Fibroblast of peridontal ligament (primary cell): ENCODE measurements at regions not wholly inside any gene's neighbourhood (a gene's known extent, or its start where the extent isn't known, plus 50 kb on each side); places are given as distances from the start of the nearest gene placed in this dataset.

Experiments used
- DNase-seq: peaks from one replicate; pipeline ENCODE4 v3.0.0-alpha.2; 2010; ENCODE audit errors: extremely low read depth

DNA sequence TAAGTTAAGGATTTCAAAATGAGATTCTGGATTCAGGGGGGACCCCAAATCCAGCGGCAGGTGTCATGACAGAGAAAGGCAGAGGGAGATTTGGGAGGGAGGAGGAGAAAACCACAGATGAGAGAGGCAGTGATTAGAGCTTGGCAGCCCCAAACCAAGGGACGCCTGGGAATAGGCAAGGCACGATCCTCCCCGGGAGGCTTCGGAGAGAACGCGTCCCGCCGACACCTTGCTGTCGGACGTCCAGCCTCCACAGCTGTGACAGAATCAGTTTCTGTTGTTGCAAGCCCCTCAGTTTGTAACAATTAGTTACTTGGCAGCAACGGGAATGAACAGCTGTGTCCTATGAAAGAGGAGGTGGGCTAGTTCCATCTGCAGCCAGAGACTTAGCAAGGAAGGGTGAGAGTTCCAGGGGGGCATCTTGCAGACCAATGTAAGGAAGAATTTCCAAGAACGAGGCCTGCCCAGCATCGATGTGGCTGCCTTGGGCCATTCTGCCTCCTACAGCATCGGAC, 110.7 kb upstream of the SDK2 start:
- DNase-seq, result no peak

DNA sequence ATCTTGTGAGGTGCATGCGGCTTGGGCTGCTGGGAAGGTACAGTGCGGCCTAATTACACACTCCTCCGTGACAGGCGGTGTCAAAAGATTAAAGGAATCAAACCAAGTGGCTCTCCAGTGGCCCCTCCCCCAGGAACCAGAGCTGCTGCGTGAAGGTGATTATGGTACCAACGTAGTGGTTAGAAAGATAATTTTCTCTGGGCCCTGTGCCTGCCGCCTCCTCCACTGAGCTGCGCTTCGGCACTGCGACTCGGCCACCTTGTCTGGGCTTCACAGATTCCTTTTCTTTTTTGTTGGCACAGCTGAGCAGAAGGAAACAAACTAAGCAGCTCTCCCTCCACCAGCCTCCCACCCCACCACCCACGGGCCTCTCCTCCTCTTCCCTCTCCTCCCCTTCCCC, 113.2 kb upstream of the SDK2 start:
- DNase-seq, result no peak

DNA sequence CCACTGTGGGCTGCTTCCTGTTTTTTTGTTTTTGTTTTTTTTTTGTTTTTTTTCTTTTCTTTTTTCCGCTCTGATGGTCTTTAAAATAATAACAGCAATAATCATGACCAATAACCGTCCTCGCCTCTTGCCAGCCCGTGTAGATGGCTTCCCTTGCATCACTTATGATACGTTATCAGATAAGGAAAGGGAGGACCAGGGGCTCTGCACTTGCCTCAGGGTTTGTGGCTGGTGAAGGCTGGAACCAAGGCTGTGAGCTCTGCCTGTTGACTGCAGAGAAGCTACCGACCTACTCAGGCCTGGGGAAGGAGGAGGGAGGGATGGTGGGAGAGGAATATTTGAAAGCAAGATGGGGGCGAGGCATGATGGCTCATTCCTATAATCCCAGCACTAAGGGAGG, 114.0 kb upstream of the SDK2 start:
- DNase-seq, result no peak

DNA sequence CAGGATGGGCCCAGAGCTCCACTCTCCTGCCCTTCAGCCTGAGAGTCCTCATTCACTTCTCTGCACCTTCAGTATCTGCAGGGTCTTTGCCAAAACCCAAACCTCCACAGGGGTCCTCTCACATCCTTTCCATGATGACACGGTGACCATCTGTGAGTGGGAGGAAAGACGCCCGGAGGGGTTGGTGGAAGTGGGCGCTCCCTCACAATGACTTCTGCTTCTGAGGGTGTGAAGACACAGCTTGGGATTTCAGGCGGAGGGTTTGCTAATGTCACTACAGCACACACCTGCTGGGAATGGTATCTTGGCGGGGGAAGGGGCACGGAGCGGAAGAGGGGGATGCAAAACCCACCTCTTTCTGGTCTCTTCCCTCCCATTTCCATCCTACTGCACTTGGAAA, 115.1 kb upstream of the SDK2 start:
- no peak for DNase-seq

DNA sequence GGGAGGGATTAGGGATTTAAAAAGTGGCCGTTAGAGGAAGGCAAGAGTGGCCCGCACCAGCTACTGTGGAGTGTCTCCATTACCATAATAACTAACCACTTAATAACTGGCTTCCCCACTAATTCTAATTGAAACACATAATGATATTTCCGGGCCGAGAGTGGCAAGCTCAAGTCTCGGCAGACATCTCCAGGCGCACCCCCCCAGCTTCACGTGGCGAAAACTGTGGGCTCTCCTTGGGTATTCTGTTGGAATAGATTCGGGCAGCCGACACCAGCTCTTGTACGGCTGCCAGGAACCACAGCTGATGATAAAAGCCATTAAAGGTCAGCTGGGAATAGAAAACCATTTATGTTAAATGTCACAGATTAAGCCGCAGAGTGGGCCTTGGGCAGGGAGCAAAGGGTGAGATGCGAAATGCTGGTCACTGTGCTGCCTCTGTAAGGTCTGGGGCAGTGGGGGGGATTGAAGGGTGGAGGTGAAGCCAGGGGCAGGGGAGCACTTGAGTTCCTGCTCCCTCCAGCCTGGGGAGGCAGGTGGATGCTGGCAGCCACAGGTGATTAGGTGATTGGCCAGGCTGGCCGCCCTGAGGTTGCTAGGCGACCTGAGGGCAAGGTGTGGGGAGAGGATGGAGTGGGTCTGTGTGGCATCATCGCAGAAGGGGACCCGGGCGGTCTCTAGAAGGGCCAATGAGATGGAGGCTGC, 115.6 kb upstream of the SDK2 start:
- no peak for DNase-seq

DNA sequence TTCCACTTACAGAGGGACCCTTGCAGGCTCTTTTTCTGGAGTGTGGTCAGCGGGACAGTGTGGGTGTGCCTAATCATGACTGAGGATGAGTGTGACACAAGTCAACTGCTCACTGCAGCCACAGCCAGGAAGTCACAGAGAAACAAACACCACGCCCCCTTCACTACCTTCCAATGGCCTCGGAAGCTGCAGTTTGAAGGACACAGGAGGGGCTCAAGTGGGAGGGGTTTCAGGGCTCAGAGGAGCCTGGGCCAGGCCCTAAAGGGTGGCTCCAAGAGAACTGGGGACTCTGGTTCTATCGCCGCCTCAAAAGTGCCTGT, 116.2 kb upstream of the SDK2 start:
- no peak for DNase-seq

DNA sequence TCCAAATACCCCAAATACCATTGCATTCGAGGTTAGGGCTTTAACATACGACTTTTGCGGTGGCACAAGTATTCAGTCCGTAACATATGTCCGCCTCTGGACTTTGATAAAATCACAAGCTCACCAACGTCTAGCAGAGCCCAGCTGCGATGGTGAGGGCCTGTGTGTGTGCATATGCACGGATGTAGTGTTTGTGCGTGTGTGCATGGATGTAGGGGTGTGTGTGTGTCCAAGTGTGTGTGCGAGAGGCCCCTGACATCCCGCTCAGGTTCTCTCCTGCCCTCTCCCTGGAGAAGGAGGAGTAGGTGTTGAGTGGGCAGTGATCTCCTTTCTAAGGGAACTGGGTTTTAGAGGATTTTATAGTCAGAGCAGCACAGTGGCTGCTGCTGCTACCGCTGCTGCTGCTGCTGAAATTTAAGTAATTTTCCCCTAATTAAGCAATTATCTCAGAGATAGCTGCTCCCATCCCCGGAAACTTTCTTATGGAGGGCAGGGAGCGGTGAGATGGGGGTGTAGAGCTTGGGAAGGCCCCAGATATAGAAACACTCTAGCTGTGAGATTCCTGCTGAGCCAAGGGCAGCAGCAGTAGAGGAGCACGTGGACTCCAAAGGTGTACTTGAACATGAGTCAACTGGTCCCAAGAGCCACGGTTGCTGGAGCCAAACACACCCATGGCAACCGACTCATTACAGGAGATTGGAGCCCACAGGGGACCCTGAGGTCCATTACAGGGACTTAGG, 121.7 kb upstream of the SDK2 start:
- no peak for DNase-seq

DNA sequence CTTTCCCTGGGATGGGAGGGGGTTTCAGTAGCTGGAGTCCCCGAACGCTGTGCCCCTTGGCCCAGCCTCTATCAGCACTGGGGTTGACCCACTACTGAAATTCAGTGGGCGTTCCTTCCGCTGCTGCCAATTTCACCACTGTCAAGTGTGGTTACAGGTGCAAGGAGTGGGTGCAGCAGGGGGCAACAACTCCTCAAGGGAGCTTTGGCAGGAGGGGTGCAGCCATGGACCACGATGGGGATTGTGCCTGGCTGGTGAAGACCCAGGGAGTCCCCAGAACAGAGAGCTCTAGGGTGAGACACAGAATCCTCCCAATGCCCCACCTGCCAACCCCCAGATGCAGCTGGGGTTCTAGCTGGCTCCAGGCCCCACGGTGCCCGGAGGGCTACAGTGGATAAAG, 123.5 kb upstream of the SDK2 start:
- DNase-seq, result no peak

DNA sequence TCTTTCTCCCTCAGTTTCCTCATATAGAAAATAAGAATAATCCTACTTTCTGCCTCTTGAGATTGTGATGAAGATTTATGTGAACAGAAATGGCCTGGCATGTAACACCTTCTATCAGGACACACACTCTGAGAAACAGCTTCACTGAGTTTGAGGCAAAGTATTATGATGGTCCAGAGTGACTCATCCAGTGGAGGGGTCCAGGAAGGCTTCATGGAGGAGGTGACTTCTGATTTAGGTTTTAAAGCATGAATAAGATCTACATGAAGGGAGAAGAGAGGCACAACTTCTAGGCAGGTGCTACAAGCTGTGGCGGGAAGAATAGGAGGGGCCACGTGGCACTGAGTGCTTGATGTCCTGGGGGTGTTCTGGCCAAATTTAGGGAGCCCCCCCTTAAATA, 124.4 kb upstream of the SDK2 start:
- no peak for DNase-seq

DNA sequence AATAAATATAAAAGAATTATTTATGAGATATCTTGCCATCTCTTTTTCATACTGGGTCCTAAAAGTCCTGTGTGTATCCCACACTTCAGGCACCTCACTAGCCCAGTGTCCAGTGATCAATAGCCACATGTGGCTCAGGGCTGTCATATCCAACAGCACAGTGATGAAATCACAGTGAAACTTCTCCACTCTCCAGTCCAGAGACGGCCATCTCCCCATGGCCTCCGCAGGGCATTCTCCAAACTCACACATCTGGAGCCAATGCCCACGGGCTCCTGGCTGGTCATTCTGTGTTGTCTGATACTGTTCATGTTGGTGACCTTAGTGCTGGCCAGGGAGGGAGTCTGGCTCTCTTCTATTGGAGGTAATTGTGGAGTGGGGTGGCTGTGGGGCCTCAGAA, 125.2 kb upstream of the SDK2 start:
- no peak for DNase-seq

DNA sequence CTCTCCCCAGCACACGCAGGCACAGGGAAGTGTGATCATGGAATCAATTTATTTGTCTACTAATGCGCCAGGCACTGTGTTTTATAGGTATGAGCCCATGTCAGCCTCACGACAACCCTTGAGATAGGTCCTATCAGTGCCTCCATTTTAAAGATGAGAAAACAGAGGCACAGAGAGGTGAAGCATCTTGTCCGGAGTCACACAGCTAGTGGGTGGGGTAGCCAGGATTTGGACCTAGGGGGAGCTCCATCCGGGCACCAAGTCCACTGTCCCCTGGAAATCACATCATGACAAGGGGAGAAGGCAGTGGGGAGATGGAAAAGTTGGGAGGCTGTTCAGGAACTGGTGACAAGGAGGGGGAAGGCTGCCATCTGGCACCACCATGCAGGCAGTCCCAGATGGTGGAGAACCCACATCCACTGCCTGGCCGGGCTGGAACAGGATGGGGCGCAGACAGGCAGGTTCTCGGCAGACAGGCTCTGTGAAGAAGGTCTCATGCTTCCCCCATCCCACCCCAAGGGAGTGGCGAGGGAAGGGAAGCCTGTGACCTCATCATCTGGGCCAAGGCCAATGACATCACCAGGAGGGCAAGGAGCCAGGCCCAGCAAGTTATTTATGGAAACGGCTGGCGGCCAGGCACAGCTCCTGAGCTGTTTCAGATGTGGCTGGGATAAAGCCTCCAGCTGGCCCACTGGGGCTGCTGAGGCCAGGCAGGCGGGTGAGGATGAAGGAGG, 126.0 kb upstream of the SDK2 start:
- no peak for DNase-seq

DNA sequence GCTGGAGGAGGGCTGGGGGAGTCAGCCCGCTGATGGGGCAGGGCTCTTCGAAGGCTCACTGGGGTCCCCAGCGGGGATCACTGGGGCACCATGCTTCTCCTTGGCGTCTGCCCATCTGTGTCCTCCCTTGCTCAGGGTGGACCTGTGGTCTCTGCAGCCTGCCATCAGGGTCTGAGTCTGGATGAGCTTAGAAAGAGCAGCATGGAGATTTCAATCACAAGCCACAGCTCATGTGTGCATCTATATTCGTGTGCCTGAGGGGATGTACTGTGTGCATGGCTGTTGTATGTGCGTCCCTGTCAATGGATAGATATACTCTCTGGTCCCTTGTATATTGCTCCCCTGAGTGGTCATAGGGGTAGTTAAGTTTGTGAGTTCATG, 126.6 kb upstream of the SDK2 start:
- no peak for DNase-seq

DNA sequence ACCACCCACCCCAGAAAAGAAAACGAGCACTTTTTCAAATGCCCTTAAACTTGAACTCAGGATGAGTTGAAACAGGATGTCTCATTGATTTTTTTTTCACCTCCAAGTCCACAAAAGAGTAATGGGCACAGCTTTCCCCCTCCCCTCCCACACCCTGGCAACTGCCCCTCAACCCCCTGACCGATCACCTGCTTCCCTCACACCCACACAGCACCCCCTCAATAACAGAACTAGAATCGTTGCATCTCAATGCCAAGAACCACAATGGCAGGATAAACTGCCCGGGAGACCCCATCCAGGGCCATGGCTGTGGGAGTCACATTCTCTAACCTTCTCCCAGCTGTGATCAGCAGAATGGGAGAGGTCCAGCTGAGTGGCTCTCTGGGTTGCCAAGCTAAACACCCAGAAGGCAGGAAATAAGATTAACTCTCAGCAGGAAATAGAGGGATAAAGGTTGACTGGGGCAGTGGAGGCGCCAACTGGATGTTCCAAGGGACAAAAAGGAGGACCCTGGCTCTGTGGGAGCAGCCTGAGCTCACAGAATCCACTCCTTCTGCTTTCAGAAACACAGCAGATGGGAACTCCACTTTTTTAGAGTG, 128.0 kb upstream of the SDK2 start:
- no peak for DNase-seq

DNA sequence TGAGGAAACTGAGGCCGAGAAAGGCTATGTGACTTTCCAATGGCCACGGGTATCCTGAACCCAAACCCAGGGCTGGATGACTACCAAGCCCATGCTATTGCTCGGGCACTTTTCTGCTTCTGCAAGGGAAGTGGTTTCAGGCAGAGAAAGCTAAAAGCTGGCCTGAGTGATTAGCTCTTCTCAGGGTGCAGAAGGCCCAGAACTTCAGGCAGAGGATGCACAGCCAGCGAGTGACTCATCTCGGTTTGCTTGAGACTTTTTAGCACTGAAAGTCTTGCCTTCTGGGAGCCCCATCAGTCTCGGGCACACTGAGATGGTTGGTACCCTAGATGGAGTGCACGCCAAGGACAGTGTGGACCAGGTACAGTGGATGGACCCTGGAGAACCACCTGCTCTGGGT, 129.5 kb upstream of the SDK2 start:
- no peak for DNase-seq

DNA sequence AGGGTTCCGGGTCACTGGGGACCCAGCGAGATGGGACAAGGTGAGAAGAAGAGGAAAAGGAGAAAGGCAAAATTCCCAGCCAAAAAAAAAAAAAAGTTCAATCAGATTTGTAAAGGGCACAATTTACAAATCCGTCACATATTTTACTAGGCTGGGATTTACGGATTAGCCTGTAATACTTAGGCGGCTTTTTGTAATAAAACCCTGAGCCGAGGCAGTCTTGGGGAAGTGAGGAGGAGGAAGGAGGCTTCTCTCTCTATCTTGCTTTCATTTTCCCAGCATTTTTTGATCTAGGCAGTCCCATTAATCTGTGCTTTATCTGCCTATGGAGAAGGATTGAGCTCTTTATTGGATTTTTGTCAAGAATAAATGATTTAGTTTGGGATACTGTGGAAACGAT, 130.6 kb upstream of the SDK2 start:
- DNase-seq, result no peak

DNA sequence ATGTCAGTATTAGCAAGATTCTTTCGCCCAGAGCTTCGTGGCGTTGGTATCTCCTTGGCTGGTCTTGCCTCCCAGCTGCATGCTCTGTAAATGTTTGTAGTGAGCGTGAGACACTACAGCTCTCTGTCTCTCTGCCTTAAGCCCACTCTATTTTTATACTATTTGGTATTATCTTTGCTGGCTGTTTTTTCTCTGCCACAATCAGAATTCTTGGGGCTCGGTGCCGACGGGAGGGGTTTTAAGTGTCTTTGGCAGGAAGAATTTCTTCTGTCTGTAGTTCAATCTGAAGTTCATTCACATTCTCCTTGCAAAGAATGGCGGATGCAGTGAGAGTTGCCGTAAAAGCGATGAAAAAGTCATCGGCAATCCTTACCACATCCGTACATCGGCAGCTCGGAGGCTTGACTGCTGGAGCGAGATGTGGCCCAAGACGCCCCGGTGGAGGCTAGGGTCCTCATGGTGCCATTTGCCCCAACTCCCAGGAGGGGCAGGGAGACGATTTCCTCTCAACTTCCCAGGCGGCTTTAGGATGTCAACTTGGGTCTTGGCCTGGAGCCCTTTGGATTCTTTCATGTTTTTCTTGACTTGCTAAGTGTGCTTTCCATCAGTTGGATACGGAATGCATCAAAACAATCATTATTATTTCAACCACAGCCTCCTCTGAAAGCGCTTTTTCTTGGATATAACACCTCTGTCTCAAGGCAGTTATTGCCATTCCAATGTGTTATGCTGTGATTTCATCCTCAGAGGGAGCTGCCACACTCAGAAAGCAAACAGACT, 132.3 kb upstream of the SDK2 start:
- no peak for DNase-seq

DNA sequence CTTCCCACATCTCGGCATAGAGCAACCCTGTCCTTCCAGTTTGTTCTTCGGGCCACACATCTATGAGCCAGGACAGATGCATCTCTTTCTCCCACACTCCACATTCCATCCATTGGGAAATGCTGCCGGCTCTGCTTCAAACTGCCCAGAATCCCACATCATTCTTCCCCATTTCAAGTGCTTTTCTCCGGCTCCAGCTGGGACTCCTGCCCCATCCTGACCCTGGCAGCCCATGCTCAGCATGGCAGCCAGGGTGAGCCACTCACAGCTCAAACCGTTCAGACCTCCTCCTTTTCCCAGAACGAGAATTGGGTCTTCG, 132.8 kb upstream of the SDK2 start:
- DNase-seq, result no peak

DNA sequence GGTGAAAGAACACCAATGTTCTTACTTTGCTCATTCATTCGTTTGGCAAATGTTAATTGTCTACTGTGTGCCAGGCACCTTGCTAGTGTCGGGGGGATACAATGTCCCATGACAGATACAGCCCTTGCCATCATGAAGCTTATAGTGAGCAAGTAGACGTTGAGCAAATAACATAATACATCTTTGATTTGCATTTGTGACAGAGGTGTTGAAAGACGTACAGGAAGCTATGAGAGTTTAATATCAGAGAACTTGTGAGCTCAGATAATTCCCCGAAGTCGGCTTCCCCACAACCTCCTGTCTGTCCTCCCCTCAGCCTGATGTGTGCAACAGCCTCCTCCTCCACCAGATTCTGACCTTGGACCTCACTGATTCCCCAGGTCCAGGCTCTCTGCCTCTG, 138.0 kb upstream of the SDK2 start:
- DNase-seq, result no peak

DNA sequence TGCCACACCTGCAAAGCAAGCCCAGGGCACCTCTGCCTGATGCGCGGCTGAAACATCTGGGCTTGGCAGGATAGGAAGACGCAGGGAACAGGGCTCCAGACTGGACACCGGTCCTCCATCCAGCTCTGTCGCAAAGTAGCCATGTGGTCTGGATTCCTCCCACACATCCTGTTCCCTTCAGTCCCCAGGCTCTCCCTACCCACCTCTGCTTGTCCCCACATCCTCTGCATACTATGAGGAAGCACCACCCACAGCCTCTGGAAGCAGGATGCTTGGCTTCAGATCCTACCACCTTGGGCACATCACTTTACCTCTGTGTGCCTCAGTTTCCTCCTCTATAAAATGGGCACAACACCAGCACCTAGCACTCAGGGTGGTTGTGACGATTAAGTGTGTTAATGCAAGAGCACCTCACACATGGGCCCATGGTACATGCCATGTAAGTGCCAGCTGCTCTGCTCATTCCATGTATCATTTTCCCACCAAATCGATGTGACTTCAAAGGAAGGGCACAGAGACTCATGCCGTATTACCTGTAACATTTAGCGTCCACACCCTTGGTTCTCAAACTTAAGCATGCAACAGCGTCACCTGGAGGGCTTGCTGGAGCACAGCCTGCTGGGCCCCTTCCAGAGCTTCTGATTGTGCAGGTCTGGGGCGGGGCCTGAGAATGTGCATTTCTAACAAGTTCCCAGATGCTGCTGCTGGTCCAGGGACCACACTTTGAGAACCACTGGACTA, 138.6 kb upstream of the SDK2 start:
- no peak for DNase-seq

DNA sequence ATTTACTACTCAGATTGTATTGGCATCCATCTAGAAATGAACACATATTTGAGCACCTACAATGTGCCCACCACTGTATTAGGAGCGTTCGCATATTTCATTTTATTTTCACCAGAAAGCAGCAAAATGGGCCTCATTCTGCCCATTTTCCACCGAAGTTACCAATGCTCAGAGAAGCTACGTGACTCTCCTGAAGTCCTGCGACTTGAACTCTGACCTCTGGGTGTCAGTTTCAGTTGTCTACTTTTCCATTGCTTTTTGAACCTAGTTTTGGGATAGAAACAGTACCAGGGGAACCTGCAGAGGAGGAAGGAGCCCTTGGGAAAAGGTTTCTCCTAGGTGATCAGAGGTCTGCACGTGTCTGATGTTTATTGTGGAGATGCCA, 139.1 kb upstream of the SDK2 start:
- DNase-seq, result no peak

DNA sequence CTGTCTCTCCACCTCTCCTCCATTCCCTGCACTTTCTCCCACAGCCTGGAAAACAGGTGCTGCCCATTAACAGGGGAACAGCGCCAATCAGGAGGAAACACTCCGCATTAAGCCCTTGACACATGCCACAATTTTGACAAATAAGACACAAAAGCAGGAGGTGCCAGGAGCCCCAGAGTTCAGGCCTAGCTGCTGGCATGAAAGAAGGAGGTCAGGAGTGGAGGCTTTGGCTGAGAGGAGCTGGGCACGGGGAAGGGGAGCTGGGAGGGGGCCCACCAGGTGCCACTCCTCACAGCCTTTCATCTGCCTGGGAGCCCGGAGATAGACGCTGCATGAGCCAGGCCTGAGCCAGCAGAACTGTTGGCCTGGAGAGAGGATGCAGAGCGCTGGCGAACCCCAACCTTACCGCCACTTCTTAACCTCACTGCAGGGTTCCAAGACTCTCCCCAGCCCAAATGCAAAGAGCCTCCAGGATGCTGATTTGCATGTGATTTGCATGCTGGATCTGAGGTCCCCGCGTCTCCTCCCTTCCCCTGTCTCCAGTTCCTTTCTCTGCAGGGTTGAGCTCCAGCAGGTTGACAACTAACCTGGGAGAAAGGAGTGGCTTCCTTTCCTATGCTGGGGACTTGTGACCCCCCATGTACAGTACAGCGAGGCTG, 139.8 kb upstream of the SDK2 start:
- DNase-seq, result no peak
